Right atrium auricular region (tissue), 2 donors: ENCODE measurements at regions not wholly inside any gene's neighbourhood (a gene's known extent, or its start where the extent isn't known, plus 50 kb on each side); places are given as distances from the start of the nearest gene placed in this dataset.
"Not testable (repeated sequence)": the region's sequence is repeated elsewhere in the genome, so short reads cannot be mapped to it uniquely, and the experiment has no call there.

Experiments used
- DNase-seq: peaks from one replicate; pipeline ENCODE4 v3.0.0-alpha.2; 2019; ENCODE audit warnings: low spot score
- H3K27ac ChIP-seq, 2 donors: fragments of 200-600 bp; sonication (generic); 1 replicate in 1 of 2; 2 replicates in 1 of 2; pipeline ENCODE4 v1.5.1; 2016 to 2019
- H3K27me3 ChIP-seq, 2 donors: fragments of 200-600 bp; sonication (generic); one replicate each; pipeline versions ENCODE4 v1.5.1 to v1.6.0; 2017 to 2019
- H3K36me3 ChIP-seq: fragments of 200-600 bp; sonication (generic); one replicate; pipeline ENCODE4 v1.5.1; 2016
- H3K4me1 ChIP-seq, 2 donors: fragments of 200-600 bp; sonication (generic); one replicate each; pipeline versions ENCODE4 v1.5.1 to v1.6.0; 2017 to 2019
- H3K4me3 ChIP-seq, 2 donors: fragments of 200-600 bp; sonication (generic); 1 replicate in 1 of 2; 2 replicates in 1 of 2; pipeline ENCODE4 v1.5.1; 2017 to 2019; ENCODE audit warnings: mild to moderate bottlenecking in 1 of 2, moderate library complexity in 1 of 2
- H3K9me3 ChIP-seq, 2 donors: fragments of 200-600 bp; sonication (generic); one replicate each; pipeline ENCODE4 v1.5.1; 2019
- CTCF ChIP-seq, 2 donors: fragments of 200-600 bp; sonication (generic); IDR thresholded peaks; one replicate each; pipeline ENCODE4 v1.5.1; 2019; ENCODE audit warnings: antibody characterized with exemption in 2 of 2

GRCh38 chr21:14288922-14289321, 73.0 kb downstream of the RBM11 start:
- Histone ChIP-seq H3K9me3 (no peaks in the 10 kb centered on the region), H3K27ac (no peak overlapping the region), H3K36me3 (no peaks in the 10 kb centered on the region), H3K27me3 (no peaks in the 10 kb centered on the region), H3K4me3 (no peak overlapping the region), H3K4me1 (no peaks in the 10 kb centered on the region)
- no peak for TF ChIP-seq CTCF (IDR thresholded peaks at IDR 0.05)
- DNase-seq = no peak

- no peaks in the 10 kb centered on the region for H3K9me3 ChIP-seq
- TF ChIP-seq CTCF (IDR thresholded peaks at IDR 0.05) = no peak
- no peaks in the 10 kb centered on the region for H3K4me1 ChIP-seq
- no peaks in the 10 kb centered on the region for H3K36me3 ChIP-seq
- H3K4me3 ChIP-seq = no peak overlapping the region
- H3K27ac ChIP-seq = peak overlapping the region in 1 of 2 donors; percentile 23
- no peaks in the 10 kb centered on the region for H3K27me3 ChIP-seq
- no peak for DNase-seq
Measured at GRCh38 chr21:14285147-14285761, 69.3 kb downstream of the RBM11 start.

GRCh38 chr21:14284481-14284880, 68.5 kb downstream of the RBM11 start:
- no peak for TF ChIP-seq CTCF (IDR thresholded peaks at IDR 0.05)
- H3K36me3 ChIP-seq = no peaks in the 10 kb centered on the region
- no peaks in the 10 kb centered on the region for H3K27me3 ChIP-seq
- H3K4me3 ChIP-seq = no peak overlapping the region
- H3K4me1 ChIP-seq = no peaks in the 10 kb centered on the region
- DNase-seq = no peak
- no peaks in the 10 kb centered on the region for H3K9me3 ChIP-seq
- no peak overlapping the region for H3K27ac ChIP-seq

GRCh38 chr21:14281188-14281900, 65.4 kb downstream of the RBM11 start:
- H3K27me3 ChIP-seq, H3K4me1 ChIP-seq, H3K36me3 ChIP-seq, H3K4me3 ChIP-seq, H3K27ac ChIP-seq, DNase-seq, H3K9me3 ChIP-seq: not testable (repeated sequence)
